GM19438 (cell line): ENCODE measurements at regions not wholly inside any gene's neighbourhood (a gene's known extent, or its start where the extent isn't known, plus 50 kb on each side); places are given as distances from the start of the nearest gene placed in this dataset.

ENCODE experiments used
- ATAC-seq: cut with Tn5 transposase; IDR thresholded peaks from one replicate; pipeline ENCODE4 v1.9.1; 2021; ENCODE audit warnings: low read depth; ENCODE audit not compliant: unreplicated experiment

DNA sequence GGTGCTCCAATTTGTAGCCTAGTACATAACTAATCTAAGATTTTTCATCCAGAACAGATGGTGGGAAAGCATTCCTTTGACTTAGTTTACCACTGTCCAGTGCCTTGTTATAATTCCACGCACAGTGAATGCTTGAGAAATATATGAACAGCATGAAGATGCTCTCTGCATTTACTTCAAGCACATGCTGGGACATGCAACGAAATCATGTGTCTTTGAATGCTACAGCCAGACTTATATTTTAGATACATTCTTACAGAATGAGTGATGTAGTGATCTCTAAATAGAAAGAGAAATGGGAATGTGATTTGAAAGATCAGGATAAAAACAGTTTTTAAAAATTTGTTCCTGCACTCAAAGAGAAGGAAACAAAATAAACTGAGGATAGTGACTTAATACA lies 398.3 kb downstream of the FBXO15 start:
- no peak for ATAC-seq

GRCh38 chr18:73748731-73749130 lies 398.9 kb downstream of the FBXO15 start:
- no peak for ATAC-seq

GRCh38 chr18:73746101-73746500 lies 401.5 kb downstream of the FBXO15 start:
- no peak for ATAC-seq

DNA sequence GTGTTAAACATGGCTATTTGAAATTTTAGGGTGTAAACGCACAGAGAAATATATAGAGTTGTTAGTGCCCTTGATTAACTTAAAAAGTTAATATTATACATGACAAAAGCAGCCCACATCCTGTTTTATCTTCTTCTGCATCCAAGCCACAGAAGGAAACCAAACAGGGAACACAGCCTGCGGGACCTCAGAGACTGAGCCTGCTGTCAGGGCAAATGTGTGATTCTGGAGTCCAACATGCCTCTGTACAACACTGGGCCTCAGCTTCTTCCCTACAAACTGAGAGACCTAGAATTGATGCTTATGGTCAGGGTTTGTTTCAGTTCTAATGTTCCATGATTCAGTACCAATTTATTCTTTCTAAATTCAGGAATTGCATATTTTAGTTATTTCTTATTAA lies 404.7 kb downstream of the FBXO15 start:
- ATAC-seq: no peak

- ATAC-seq: no peak
Measured at GRCh38 chr18:73741946-73742345, 405.7 kb downstream of the FBXO15 start.

DNA sequence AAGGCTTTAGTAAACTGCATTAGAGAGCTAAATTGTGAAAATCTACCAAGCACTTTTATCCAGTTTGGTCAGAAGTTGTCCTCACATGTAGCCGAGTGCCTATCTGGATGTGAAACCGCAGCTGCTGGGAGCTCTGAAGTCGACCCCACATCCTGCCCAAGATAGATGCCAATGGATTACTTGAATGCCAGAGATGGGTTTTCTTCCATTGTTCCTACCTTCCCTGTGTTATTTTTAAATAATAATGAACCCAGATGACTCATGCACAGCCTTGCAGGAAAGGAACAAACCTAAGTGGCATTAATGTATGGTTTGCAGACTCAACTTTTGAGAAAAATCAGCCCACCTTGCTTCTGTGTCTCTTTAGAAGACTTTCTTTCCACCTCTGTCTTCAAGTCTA lies 408.5 kb downstream of the FBXO15 start:
- ATAC-seq: no peak

DNA sequence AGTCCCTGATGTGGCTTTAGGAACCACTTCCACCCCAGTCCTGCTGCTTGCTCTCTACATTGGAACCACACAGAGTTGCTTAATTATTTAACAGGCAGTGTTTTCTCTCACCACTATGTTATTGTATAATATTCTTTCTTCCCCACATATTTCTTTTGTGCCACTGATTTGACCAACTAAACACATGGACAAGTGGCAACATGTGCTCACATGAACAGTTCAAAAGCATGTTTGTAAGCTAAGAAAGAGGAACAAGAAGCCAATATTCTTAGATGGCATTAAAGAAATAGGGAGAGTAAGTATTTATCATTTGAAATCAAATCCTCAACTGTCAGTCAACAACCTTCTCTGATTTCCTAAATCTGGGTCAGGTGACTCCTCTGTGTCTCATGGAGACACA lies 409.6 kb downstream of the FBXO15 start:
- no peak for ATAC-seq

- no peak for ATAC-seq
Measured at GRCh38 chr18:73735836-73736235, 411.8 kb downstream of the FBXO15 start.

GRCh38 chr18:73733806-73734314 lies 413.8 kb downstream of the FBXO15 start:
- ATAC-seq: no peak

- ATAC-seq: no peak
Measured at GRCh38 chr18:73733376-73733775, 414.3 kb downstream of the FBXO15 start.

DNA sequence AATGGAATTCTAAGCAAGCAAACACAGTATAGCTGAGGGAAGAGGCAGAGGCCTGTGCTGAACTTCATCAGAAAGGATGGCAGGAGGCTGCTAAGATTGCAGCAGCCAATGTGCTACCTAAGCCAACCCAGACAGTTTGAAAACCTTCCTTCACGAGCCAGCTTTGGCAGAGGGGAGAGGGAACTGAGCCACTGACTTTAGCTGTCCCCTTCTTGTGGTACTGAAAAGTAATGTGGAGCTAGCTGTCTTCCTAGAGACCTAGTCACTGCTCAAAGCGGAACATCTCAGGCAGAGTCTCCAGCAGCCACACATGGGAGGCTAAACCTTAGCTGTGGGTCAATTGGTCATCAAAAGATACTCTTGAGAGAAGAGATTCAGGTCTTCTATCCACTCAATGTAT lies 419.0 kb downstream of the FBXO15 start:
- ATAC-seq: no peak

GRCh38 chr18:73724958-73725357 lies 422.7 kb downstream of the FBXO15 start:
- ATAC-seq: no peak

- ATAC-seq: no peak
Measured at GRCh38 chr18:73719611-73720010, 428.0 kb downstream of the FBXO15 start.

DNA sequence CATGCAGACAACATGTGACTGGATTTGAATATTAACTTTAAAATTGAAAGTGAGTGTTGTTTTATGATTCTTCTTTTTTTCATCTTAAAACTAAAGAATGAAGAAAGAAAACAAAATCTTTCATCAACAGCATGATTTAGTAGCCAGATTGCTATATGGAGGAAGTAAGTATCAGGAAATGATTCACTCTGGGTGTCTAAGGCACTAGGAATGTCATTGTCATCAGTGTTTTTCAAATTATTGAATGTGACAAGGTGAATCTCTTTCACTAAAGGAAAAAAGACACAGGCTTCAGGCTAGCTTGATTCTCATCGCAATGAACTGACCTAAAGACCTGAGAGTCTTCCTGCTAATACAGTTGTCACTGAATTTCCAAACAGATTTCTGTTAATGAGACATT lies 430.1 kb downstream of the FBXO15 start:
- ATAC-seq: no peak

- no peak for ATAC-seq
Measured at GRCh38 chr18:73715210-73715670, 432.4 kb downstream of the FBXO15 start.

GRCh38 chr18:73714466-73714865 lies 433.2 kb downstream of the FBXO15 start:
- ATAC-seq: no peak

- no peak for ATAC-seq
Measured at GRCh38 chr18:73711256-73711655, 436.4 kb downstream of the FBXO15 start.

- no peak for ATAC-seq
Measured at GRCh38 chr18:73708591-73708990, 439.0 kb downstream of the FBXO15 start.

GRCh38 chr18:73707035-73707434 lies 440.6 kb downstream of the FBXO15 start:
- no peak for ATAC-seq

- no peak for ATAC-seq
Measured at GRCh38 chr18:73697353-73697752, 450.3 kb downstream of the FBXO15 start.

GRCh38 chr18:73696698-73697097 lies 450.9 kb downstream of the FBXO15 start:
- ATAC-seq: no peak

DNA sequence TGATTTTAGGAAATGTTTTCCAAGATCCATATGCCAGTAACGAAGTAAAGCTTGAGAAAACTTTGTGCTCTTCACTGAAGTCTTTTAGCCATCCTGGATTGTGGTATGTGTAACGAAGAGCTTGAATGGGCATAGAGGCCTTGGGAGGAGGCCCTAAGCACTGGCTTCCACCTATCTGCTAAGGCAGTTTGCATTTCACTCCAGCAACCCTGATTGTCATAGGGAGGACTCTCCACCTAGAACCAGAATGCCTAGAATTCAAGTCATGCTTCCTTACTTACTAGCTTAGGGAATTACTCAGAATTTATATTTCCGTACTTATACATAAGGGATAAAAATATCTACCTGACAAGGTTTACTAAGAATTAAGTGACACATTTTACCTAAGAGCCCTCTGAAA lies 451.5 kb downstream of the FBXO15 start:
- ATAC-seq: no peak

DNA sequence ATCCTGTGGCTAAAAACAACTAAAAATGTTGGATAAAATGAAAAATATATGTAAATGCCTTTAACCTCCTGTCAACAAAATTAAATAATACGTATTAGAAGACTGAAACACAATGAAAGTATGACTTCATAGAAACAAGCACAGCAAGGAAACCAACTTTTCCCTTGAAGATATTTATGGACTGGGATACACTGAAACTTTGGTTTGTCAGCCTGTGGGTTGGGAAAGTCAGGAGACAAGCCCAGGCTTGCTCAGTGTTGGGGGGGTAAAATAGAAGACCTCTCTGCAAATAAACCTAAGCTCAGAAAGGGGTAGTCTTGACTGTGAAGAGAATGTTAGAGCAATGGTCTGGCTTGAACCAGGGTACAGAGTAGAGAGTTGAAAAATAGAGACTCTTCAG lies 454.5 kb downstream of the FBXO15 start:
- ATAC-seq: no peak
